Muscle layer of duodenum (tissue), 2 donors: ENCODE measurements at regions not wholly inside any gene's neighbourhood (a gene's known extent, or its start where the extent isn't known, plus 50 kb on each side); places are given as distances from the start of the nearest gene placed in this dataset.

ENCODE experiments used
- H3K27ac ChIP-seq: one replicate; pipeline ENCODE4 v1.7.0; 2013; ENCODE audit warnings: mild to moderate bottlenecking, low read length
- H3K27me3 ChIP-seq: one replicate; pipeline ENCODE4 v1.7.0; 2013; ENCODE audit warnings: low read depth, mild to moderate bottlenecking, control low read depth, low read length
- H3K36me3 ChIP-seq, 2 donors: one replicate each; pipeline ENCODE4 v1.7.0; 2013; ENCODE audit warnings: low read length in 2 of 2, control low read depth in 1 of 2, mild to moderate bottlenecking in 1 of 2; ENCODE audit not compliant: insufficient read depth in 2 of 2, control insufficient read depth in 1 of 2
- H3K4me1 ChIP-seq, 2 donors: one replicate each; pipeline ENCODE4 v1.7.0; 2013; ENCODE audit warnings: low read length in 2 of 2, mild to moderate bottlenecking in 2 of 2, control low read depth in 1 of 2, moderate library complexity in 1 of 2; ENCODE audit not compliant: insufficient read depth in 2 of 2, control insufficient read depth in 1 of 2
- H3K4me3 ChIP-seq, 2 donors: one replicate each; pipeline ENCODE4 v1.7.0; 2013; ENCODE audit warnings: low read length in 2 of 2, low read depth in 1 of 2, mild to moderate bottlenecking in 1 of 2
- H3K9me3 ChIP-seq, 2 donors: one replicate each; pipeline ENCODE4 v1.7.0; 2013; ENCODE audit warnings: low read length in 2 of 2, control low read depth in 1 of 2, mild to moderate bottlenecking in 1 of 2; ENCODE audit not compliant: control insufficient read depth in 1 of 2
- donor health status: healthy.

DNA sequence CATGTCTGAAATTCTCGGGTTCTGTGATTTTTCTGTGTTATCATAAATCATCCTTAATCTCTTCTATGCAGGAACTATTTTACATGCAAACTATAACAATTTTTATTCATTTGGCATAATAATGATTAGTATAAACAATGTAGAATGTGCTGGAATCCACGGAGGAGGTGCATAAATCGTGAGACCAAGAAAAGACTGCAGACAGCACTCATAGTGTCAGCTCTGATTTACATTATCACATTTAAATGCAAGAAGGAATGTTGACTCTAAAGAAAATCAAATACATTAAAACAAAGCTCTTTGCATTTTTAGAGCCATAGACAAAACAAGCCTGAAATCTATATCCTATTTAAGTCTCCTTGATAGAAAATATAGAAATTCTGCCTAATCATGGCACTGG is 501.7 kb upstream of the STXBP6 start:
- Histone ChIP-seq H3K4me1 (no peaks in the 10 kb centered on the region), H3K27me3 (no peaks in the 10 kb centered on the region), H3K9me3 (no peaks in the 10 kb centered on the region), H3K27ac (no peak overlapping the region), H3K4me3 (no peak overlapping the region), H3K36me3 (no peaks in the 10 kb centered on the region)

GRCh38 chr14:25546826-25547225 is 496.9 kb upstream of the STXBP6 start:
- Histone ChIP-seq H3K4me3 (no peak overlapping the region), H3K27ac (no peak overlapping the region), H3K9me3 (no peaks in the 10 kb centered on the region), H3K4me1 (no peaks in the 10 kb centered on the region), H3K36me3 (no peaks in the 10 kb centered on the region), H3K27me3 (no peaks in the 10 kb centered on the region)

DNA sequence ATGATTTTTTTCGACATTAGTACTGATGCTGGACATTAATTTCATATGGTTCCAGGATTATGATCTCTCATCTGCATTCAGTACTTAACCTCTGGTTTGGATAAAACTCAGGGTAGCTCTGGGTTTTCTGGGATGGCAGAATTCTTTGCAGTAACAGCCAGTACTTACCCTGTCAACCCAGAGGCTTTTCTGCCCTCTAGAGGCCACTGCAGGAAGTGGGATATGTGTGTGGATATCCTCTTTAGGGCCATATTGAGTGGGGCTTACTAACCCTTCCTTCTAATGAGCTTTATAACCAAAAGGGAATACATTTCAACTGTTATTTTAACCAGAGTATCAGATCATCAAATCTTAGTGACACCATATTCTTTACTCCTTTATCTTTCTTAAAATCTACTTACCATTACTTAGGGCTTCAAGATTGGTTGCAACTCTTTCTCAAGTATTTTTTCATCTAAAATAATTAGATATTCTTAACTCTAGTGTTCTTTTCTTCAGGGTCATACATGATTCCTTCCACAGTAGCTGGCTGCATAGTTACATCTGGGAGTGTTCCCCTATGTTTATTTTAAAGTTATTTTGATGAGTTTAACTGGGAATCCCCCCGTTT is 488.0 kb upstream of the STXBP6 start:
- no peaks in the 10 kb centered on the region for H3K36me3 ChIP-seq
- H3K4me3 ChIP-seq = no peak overlapping the region
- H3K9me3 ChIP-seq = no peaks in the 10 kb centered on the region
- no peak overlapping the region for H3K27ac ChIP-seq
- H3K27me3 ChIP-seq = no peaks in the 10 kb centered on the region
- H3K4me1 ChIP-seq = no peaks in the 10 kb centered on the region

- no peak overlapping the region for H3K27ac ChIP-seq
- H3K9me3 ChIP-seq = no peaks in the 10 kb centered on the region
- no peaks in the 10 kb centered on the region for H3K36me3 ChIP-seq
- no peaks in the 10 kb centered on the region for H3K27me3 ChIP-seq
- no peaks in the 10 kb centered on the region for H3K4me1 ChIP-seq
- no peak overlapping the region for H3K4me3 ChIP-seq
Observed at GRCh38 chr14:25526290-25526689, 476.3 kb upstream of the STXBP6 start.

- Histone ChIP-seq H3K4me3 (no peak overlapping the region), H3K27me3 (no peaks in the 10 kb centered on the region), H3K27ac (no peak overlapping the region), H3K4me1 (no peaks in the 10 kb centered on the region), H3K36me3 (no peaks in the 10 kb centered on the region), H3K9me3 (no peaks in the 10 kb centered on the region)
Observed at GRCh38 chr14:25522926-25523325, 473.0 kb upstream of the STXBP6 start.

GRCh38 chr14:25522116-25522515 is 472.2 kb upstream of the STXBP6 start:
- Histone ChIP-seq H3K9me3 (no peaks in the 10 kb centered on the region), H3K27me3 (no peaks in the 10 kb centered on the region), H3K27ac (no peak overlapping the region), H3K36me3 (no peaks in the 10 kb centered on the region), H3K4me3 (no peak overlapping the region), H3K4me1 (no peaks in the 10 kb centered on the region)

- H3K27me3 ChIP-seq = no peaks in the 10 kb centered on the region
- no peak overlapping the region for H3K27ac ChIP-seq
- H3K4me1 ChIP-seq = no peaks in the 10 kb centered on the region
- no peaks in the 10 kb centered on the region for H3K36me3 ChIP-seq
- no peaks in the 10 kb centered on the region for H3K9me3 ChIP-seq
- H3K4me3 ChIP-seq = no peak overlapping the region
Observed at GRCh38 chr14:25521616-25522015, 471.7 kb upstream of the STXBP6 start.

DNA sequence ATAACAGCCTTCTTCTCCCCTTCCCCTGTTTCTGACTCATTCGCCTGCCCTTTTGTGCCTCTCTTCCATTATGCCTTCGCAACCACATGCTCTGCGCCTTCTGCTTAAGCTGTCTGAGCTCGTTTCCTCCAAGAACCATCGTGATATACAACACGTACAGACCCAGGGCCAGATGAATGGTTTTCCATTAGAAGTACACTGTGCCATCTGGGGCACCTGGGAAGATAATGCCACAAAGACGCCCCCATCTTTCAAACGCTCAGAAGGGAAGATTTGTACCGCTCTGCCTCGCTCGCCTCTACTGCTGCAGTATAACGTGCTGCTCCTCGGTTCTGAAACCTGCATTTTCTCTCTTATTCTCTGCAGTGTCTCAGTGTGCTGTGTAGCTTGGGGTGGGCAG is 470.9 kb upstream of the STXBP6 start:
- Histone ChIP-seq H3K27me3 (no peaks in the 10 kb centered on the region), H3K36me3 (no peaks in the 10 kb centered on the region), H3K27ac (no peak overlapping the region), H3K4me3 (no peak overlapping the region), H3K9me3 (no peaks in the 10 kb centered on the region), H3K4me1 (no peaks in the 10 kb centered on the region)

DNA sequence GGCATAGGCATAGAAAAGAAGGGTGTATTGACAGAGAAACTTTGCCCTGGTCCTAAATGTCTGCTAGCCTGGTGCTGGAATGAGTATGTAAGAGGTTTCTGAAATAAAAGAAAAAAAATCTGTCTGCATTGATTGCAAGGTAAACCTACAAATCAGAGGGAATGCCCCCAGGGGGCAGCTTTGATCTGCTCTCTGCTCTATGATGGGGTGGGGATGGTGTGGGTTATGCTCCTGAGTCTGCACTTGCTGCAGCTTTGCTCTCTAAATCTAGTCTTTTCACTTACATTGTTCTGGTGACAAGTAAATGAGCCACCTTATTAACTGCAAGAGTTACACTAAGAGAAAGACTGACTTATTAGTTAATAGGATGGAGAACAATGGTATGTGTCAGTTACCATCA is 468.4 kb upstream of the STXBP6 start:
- Histone ChIP-seq H3K4me3 (no peak overlapping the region), H3K36me3 (no peaks in the 10 kb centered on the region), H3K9me3 (no peaks in the 10 kb centered on the region), H3K27me3 (no peaks in the 10 kb centered on the region), H3K27ac (no peak overlapping the region), H3K4me1 (no peaks in the 10 kb centered on the region)

DNA sequence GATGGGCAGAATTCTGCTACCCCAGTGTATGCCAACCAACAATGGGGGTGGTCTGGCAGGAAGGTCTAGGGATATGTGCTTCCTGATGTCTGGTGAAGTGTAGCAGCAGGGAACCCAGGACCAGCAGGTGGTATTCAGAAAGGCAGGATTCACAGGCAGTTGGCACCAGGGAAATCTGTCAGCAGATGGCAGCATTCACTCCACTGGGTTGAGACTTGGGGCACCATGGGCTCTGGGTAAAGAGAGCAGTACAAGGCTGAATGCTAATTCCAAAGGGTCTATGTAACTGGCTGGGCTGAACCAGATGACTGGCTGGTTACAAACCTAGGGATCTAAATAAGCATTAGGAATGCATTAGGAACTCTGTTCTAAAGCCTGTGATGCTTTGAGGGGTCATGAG is 466.9 kb upstream of the STXBP6 start:
- Histone ChIP-seq H3K9me3 (peaks cover 0 to 3% of the 10 kb centered on the region in 2 donors), H3K27me3 (no peaks in the 10 kb centered on the region), H3K4me3 (no peak overlapping the region), H3K36me3 (no peaks in the 10 kb centered on the region), H3K27ac (no peak overlapping the region), H3K4me1 (no peaks in the 10 kb centered on the region)

GRCh38 chr14:25508845-25509244 is 458.9 kb upstream of the STXBP6 start:
- Histone ChIP-seq H3K27me3 (no peaks in the 10 kb centered on the region), H3K27ac (no peak overlapping the region), H3K9me3 (peaks cover 0 to 4% of the 10 kb centered on the region in 2 donors), H3K4me1 (no peaks in the 10 kb centered on the region), H3K4me3 (no peak overlapping the region), H3K36me3 (no peaks in the 10 kb centered on the region)

GRCh38 chr14:25501749-25502148 is 451.8 kb upstream of the STXBP6 start:
- H3K4me1 ChIP-seq = no peaks in the 10 kb centered on the region
- H3K36me3 ChIP-seq = no peaks in the 10 kb centered on the region
- H3K27ac ChIP-seq = no peak overlapping the region
- H3K27me3 ChIP-seq = no peaks in the 10 kb centered on the region
- H3K9me3 ChIP-seq = no peaks in the 10 kb centered on the region
- H3K4me3 ChIP-seq = no peak overlapping the region
